ENCODE measurements at regions not wholly inside any gene's neighbourhood (a gene's known extent, or its start where the extent isn't known, plus 50 kb on each side); places are given as distances from the start of the nearest gene placed in this dataset.

DNA sequence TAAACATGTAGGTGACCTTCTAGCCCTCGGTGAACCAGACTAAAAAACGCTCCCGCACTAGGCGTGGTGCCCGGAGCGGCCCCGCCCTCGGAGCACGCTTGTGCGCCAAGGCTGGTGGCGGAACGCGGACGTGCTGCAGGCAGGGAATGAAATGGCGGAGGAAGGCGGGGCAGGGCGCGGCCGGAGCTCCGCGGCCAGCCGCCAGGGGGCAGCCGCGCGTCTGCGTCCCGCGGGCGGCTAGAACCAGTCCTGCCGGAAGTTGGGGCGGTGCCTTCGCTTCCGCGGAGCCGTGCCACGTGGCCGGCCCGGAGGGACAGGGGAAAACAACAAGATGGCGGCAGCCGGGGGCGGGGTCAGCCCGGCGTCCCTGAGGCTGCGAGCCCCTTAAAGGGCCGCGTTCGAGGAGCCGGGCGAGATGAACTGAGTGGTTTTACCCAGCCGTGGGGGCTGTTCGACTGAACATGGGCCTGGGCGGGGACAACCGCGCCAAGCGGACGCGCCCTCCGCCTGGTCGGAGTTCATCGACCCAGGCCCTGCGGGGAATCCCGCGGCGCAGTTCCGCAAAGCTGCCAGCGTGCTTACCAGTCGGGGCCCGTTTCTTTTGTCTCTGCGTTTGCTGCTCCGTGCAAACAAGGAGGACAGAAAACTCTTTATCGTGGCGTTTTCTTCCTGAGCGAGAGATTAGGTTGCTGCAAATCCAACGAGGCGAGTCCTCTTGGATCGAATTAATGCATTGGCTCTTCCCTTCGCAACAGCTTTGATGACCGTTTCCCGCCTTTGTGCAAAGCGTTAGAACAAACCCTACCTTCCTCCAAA, 90.9 kb upstream of the CHD2 start (continued):
- TF ChIP-seq E2F1 (CRISPR knock-in tag; IDR thresholded peaks at IDR 0.05): peak; percentile 42; the same call in 1 of the 2 replicates
- TF ChIP-seq CSRNP2 (CRISPR knock-in tag; conservative IDR thresholded peaks at IDR 0.05; ENCODE audit: low read depth): no peak
- no peak for TF ChIP-seq ZNF513 (CRISPR knock-in tag; conservative IDR thresholded peaks at IDR 0.05)
- 0 out of 2 replicates have a peak, but pooled peaks have one; percentile 64 for TF ChIP-seq ZNF225 (CRISPR knock-in tag; IDR thresholded peaks at IDR 0.05)
- TF ChIP-seq NCOA5 (CRISPR knock-in tag; IDR thresholded peaks at IDR 0.05): no peak
- TF ChIP-seq ZBTB21 (CRISPR knock-in tag; IDR thresholded peaks at IDR 0.05): 0 out of 2 replicates have a peak, but pooled peaks have one; percentile 24
- no peak for TF ChIP-seq IKZF1 (IDR thresholded peaks at IDR 0.05)
- TF ChIP-seq ZNF468 (CRISPR knock-in tag; IDR thresholded peaks at IDR 0.05): no peak
- peak; percentile 97 for TF ChIP-seq KDM5B (CRISPR knock-in tag; IDR thresholded peaks at IDR 0.05; ENCODE audit: borderline replicate concordance)
- TF ChIP-seq, protein P1, sequence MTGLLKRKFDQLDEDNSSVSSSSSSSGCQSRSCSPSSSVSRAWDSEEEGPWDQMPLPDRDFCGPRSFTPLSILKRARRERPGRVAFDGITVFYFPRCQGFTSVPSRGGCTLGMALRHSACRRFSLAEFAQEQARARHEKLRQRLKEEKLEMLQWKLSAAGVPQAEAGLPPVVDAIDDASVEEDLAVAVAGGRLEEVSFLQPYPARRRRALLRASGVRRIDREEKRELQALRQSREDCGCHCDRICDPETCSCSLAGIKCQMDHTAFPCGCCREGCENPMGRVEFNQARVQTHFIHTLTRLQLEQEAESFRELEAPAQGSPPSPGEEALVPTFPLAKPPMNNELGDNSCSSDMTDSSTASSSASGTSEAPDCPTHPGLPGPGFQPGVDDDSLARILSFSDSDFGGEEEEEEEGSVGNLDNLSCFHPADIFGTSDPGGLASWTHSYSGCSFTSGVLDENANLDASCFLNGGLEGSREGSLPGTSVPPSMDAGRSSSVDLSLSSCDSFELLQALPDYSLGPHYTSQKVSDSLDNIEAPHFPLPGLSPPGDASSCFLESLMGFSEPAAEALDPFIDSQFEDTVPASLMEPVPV (CRISPR knock-in tag; IDR thresholded peaks at IDR 0.05): peak; percentile 88; the same call in 1 of the 2 replicates
- TF ChIP-seq ZBTB20 (CRISPR knock-in tag; IDR thresholded peaks at IDR 0.05; ENCODE audit: borderline replicate concordance, low read depth): no peak
- TF ChIP-seq ZNF878 (CRISPR knock-in tag; IDR thresholded peaks at IDR 0.05): peak; percentile 98
- TF ChIP-seq, protein P2, sequence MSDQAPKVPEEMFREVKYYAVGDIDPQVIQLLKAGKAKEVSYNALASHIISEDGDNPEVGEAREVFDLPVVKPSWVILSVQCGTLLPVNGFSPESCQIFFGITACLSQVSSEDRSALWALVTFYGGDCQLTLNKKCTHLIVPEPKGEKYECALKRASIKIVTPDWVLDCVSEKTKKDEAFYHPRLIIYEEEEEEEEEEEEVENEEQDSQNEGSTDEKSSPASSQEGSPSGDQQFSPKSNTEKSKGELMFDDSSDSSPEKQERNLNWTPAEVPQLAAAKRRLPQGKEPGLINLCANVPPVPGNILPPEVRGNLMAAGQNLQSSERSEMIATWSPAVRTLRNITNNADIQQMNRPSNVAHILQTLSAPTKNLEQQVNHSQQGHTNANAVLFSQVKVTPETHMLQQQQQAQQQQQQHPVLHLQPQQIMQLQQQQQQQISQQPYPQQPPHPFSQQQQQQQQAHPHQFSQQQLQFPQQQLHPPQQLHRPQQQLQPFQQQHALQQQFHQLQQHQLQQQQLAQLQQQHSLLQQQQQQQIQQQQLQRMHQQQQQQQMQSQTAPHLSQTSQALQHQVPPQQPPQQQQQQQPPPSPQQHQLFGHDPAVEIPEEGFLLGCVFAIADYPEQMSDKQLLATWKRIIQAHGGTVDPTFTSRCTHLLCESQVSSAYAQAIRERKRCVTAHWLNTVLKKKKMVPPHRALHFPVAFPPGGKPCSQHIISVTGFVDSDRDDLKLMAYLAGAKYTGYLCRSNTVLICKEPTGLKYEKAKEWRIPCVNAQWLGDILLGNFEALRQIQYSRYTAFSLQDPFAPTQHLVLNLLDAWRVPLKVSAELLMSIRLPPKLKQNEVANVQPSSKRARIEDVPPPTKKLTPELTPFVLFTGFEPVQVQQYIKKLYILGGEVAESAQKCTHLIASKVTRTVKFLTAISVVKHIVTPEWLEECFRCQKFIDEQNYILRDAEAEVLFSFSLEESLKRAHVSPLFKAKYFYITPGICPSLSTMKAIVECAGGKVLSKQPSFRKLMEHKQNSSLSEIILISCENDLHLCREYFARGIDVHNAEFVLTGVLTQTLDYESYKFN (CRISPR knock-in tag; conservative IDR thresholded peaks at IDR 0.05): peak; percentile 76
- TF ChIP-seq ZBTB44 (CRISPR knock-in tag; IDR thresholded peaks at IDR 0.05): no peak; the same call in 1 of the 2 replicates
- 0 out of 2 replicates have a peak, but pooled peaks have one; percentile 41 for TF ChIP-seq GATAD2A (CRISPR knock-in tag; IDR thresholded peaks at IDR 0.05)
- TF ChIP-seq ZFAT (CRISPR knock-in tag; conservative IDR thresholded peaks at IDR 0.05): no peak
- peak; percentile 68 for TF ChIP-seq ZIK1 (CRISPR knock-in tag; IDR thresholded peaks at IDR 0.05; ENCODE audit: borderline replicate concordance, low read depth)
